MCF 10A (cell line): ENCODE measurements at regions not wholly inside any gene's neighbourhood (a gene's known extent, or its start where the extent isn't known, plus 50 kb on each side); places are given as distances from the start of the nearest gene placed in this dataset.

Experiments used
- BruUV-seq: library from RNA; stranded (reverse); fragments of 400-500 nt; replicated peaks from 2 replicates; lab custom pipeline; 2021; lab: Mats Ljungman, UMichigan
- CTCF ChIA-PET: fragments of 300-600 bp; sonication (Branson Sonifier 250); formaldehyde crosslinking; extraction: SDS; loops from one replicate; lab custom pipeline; 2021; ENCODE audit warnings: antibody characterized with exemption, inconsistent platforms; lab: Yijun Ruan, JAX
- POLR2A ChIA-PET: fragments of 300-600, 350-650 bp; sonication (Branson Sonifier 250); formaldehyde crosslinking; extraction: SDS; loops from one replicate; lab custom pipeline; 2020; ENCODE audit warnings: antibody characterized with exemption, inconsistent platforms; lab: Yijun Ruan, JAX
- DNase-seq: peaks from one replicate; pipeline ENCODE4 v3.0.0-alpha.2; 2018; ENCODE audit not compliant: unreplicated experiment
- H3K27ac Mint-ChIP-seq: one replicate; pipeline ENCODE4 v1.8.0; 2022; ENCODE audit warnings: mild to moderate bottlenecking, low read depth, mixed read lengths; ENCODE audit not compliant: unreplicated experiment
- H3K27me3 Mint-ChIP-seq: one replicate; pipeline ENCODE4 v1.8.0; 2022; ENCODE audit warnings: mixed read lengths; ENCODE audit not compliant: insufficient read depth, unreplicated experiment
- H3K36me3 Mint-ChIP-seq: one replicate; pipeline ENCODE4 v1.8.0; 2022; ENCODE audit warnings: mild to moderate bottlenecking, moderate library complexity, mixed read lengths; ENCODE audit not compliant: insufficient read depth, unreplicated experiment
- H3K4me1 Mint-ChIP-seq: one replicate; pipeline ENCODE4 v1.8.0; 2022; ENCODE audit warnings: mixed read lengths; ENCODE audit not compliant: insufficient read depth, unreplicated experiment
- H3K4me3 Mint-ChIP-seq: one replicate; pipeline ENCODE4 v1.8.0; 2022; ENCODE audit warnings: mild to moderate bottlenecking, moderate library complexity, mixed read lengths; ENCODE audit not compliant: unreplicated experiment
- H3K9me3 Mint-ChIP-seq: one replicate; pipeline ENCODE4 v1.8.0; 2022; ENCODE audit warnings: mixed read lengths; ENCODE audit not compliant: unreplicated experiment
- intact Hi-C: fragments of 100-400 bp; cut with micrococcal nuclease; formaldehyde crosslinking; loops from 2 replicates; pipeline ENCODE4 v1.14.1; 2022
- TF ChIP-seq, protein P1 (sequence below): fragments of 200-600 bp; IDR thresholded peaks from one replicate; pipeline ENCODE4 v1.8.0; 2022; ENCODE audit warnings: antibody characterized with exemption, mild to moderate bottlenecking; ENCODE audit not compliant: unreplicated experiment

DNA sequence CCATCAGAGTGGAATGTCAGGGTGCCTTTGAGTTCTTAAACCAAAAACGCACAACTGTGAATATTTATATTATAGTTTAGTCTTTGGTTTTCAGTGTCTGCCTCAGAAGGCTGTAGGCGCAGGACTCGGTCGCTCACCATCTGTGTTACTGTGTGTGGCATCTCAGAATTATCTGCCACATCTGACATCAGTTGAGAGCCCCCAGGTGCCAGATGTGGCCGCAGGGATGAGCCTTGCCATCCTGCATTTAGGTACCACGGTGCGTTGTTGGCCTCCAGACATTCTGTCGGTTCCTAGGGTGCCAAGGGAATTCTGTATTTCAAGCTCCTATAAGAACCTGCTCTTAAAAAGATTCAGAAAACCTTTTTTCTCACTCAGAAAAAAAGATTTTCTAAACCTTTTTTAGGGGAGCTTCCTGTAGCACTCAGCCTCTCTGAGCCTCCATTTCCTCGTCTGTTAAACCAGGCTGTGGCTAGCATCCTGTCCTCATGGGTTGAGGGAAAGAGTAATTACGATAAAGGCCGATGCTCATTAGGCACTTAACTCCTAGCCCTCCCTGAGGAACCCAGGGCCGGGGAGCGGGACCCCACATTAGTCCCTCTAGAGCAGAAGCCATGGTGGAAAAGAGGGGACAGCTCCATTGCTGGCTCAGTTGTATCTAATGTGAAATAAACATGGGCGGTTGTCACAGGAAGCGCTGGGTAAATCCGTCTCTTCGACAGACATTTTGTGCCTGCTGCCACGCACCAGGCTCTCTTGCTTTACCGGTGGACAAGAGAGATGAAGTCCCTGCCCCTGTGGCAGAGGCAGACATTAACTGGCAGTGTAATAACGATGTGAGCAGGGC lies 70.2 kb upstream of the MORC3 start:
- no peaks in the 10 kb centered on the region for H3K9me3 Mint-ChIP-seq
- TF ChIP-seq, protein P1, sequence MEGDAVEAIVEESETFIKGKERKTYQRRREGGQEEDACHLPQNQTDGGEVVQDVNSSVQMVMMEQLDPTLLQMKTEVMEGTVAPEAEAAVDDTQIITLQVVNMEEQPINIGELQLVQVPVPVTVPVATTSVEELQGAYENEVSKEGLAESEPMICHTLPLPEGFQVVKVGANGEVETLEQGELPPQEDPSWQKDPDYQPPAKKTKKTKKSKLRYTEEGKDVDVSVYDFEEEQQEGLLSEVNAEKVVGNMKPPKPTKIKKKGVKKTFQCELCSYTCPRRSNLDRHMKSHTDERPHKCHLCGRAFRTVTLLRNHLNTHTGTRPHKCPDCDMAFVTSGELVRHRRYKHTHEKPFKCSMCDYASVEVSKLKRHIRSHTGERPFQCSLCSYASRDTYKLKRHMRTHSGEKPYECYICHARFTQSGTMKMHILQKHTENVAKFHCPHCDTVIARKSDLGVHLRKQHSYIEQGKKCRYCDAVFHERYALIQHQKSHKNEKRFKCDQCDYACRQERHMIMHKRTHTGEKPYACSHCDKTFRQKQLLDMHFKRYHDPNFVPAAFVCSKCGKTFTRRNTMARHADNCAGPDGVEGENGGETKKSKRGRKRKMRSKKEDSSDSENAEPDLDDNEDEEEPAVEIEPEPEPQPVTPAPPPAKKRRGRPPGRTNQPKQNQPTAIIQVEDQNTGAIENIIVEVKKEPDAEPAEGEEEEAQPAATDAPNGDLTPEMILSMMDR: no peak
- ChIA-PET CTCF (interaction anchor here (1.6 kb wide), 1 partner anchor 9 kb away, joined by 9 read pairs; no protein-coding TSS in a partner anchor), POLR2A (no interaction called here)
- BruUV-seq: no TSS peak
- peaks cover 19% of the 10 kb centered on the region for H3K36me3 Mint-ChIP-seq
- intact Hi-C loops: no loop called here
- H3K4me1 Mint-ChIP-seq: no peaks in the 10 kb centered on the region
- H3K4me3 Mint-ChIP-seq: no peak overlapping the region
- DNase-seq: no peak
- no peak overlapping the region for H3K27ac Mint-ChIP-seq
- no peaks in the 10 kb centered on the region for H3K27me3 Mint-ChIP-seq

DNA sequence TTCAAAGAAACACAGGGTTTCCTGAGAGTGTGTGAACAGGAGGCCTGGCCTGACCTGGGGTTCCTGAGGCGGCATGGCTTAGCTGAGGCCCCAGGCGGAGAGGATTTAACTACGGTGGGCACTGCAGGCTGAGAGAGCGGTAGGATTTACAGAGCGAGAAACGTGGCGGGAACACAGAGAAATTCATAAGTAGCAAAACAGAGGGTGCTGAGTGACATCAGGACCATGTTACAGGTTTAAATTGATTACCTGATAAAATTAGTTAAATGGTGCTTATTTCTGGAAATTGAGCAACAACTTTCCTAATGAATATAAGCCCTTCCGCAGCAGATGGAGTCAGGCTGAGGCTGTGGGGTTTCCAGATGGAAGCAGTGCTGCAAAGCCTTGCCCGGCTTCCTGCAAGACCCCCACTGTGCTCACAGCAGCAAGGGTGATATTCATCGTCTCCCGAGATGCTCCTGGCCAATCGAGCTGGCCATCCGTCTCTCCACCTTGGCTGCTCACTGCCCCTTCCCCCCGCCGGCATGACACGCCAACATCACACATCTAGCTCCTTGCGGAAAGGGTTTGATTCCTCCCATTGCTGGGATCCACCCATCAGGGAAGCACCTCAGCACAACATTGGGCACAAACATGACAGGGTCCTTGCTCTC lies 69.4 kb upstream of the MORC3 start:
- no peak for DNase-seq
- Mint-ChIP-seq H3K9me3 (no peaks in the 10 kb centered on the region), H3K4me1 (no peaks in the 10 kb centered on the region), H3K4me3 (no peak overlapping the region), H3K27ac (no peak overlapping the region), H3K36me3 (peaks cover 19% of the 10 kb centered on the region), H3K27me3 (no peaks in the 10 kb centered on the region)
- CTCF ChIA-PET: interaction anchor here (0.6 kb wide), 1 partner anchor 127 kb away, joined by 3 read pairs; no protein-coding TSS in a partner anchor
- TF ChIP-seq, protein P1: no peak
- no TSS peak for BruUV-seq
- intact Hi-C loops: no loop called here
- POLR2A ChIA-PET: no interaction called here

DNA sequence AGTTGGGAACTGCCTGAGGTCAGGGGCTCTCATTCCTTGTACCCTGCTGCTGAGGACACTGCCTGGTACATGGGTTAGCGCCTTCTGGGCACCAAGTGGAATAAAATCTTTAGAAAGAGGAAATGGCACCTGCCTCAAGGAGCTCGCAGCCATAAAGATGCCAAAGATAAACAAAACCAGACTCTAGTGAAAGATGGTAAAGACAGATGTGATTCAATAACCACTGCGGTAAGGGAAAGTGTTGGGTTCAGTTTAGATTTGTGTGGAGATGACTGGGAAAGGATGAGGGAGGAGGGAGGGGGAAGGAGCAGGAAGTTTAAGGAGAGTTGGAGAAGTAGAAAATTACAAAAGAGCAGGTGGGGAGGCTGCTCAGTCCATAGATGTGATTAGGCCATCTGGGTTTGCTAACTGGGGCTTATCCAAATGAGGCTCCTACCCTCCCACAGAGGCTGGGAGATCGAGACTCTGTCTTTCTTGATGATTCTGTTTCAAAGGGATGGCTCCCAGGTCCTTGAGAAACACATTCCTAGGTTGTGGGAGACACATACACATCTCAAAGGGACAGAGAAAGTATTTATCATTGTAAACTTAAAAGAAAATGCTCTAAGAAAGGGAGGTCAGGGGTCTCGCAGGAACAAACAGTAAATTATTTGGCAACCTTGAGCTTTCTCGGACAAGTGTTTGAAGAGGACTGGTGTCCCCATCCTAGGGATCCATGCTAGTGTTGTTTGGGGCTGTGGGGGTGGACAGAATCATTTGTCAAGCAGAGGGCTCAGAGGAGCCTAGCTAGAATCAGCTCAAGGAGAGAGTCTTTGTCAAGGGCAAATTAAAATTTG lies 65.7 kb upstream of the MORC3 start:
- BruUV-seq: no TSS peak
- peaks cover 14% of the 10 kb centered on the region for H3K36me3 Mint-ChIP-seq
- no peak overlapping the region for H3K4me3 Mint-ChIP-seq
- no peak for DNase-seq
- ChIA-PET CTCF (interaction anchor here (0.6 to 0.7 kb wide), 2 partner anchors 79 to 169 kb away, joined by 3 to 4 read pairs; no protein-coding TSS in a partner anchor), POLR2A (interaction anchor here (0.8 kb wide), 1 partner anchor 10 kb away, joined by 3 read pairs; no protein-coding TSS in a partner anchor)
- H3K27ac Mint-ChIP-seq: peak overlapping the region; percentile 31
- intact Hi-C loops: no loop called here
- TF ChIP-seq, protein P1: no peak
- H3K27me3 Mint-ChIP-seq: no peaks in the 10 kb centered on the region
- H3K4me1 Mint-ChIP-seq: no peaks in the 10 kb centered on the region
- no peaks in the 10 kb centered on the region for H3K9me3 Mint-ChIP-seq
